ENCODE measurements at regions not wholly inside any gene's neighbourhood (a gene's known extent, or its start where the extent isn't known, plus 50 kb on each side); places are given as distances from the start of the nearest gene placed in this dataset.

DNA sequence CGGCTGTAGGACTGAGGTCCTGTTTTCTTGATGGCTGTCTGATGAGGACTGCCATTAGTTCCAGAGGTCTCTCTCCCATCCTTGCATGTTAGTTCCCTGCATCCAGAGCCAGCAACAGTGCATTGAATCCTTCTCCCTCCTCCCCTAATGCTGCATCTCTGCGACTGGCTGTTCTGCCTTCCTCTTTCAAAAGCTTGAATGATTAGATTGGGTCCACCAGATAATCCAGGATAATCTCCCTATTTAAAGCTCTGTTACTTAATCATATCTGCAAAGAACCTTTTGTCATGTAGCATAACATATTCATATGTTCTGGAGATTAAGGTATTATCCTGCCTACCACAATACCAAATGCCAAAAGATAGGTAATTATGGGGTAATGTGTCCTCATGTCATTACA, 377.5 kb downstream of the GPATCH2 start:
- no peak overlapping the region for H3K27ac ChIP-seq
- 90% methylated on average over 2 of the region's 2 CpGs for WGBS
- no peak for DNase-seq (ENCODE audit: low spot score)
- H3K9me3 ChIP-seq: no peaks in the 10 kb centered on the region
- no peaks in the 10 kb centered on the region for H3K27me3 ChIP-seq (replicated peaks; ENCODE audit: insufficient read depth)
- no peaks in the 10 kb centered on the region for H3K4me1 ChIP-seq (replicated peaks)
- H3K4me3 ChIP-seq: no peak overlapping the region
- TF ChIP-seq, protein P1, sequence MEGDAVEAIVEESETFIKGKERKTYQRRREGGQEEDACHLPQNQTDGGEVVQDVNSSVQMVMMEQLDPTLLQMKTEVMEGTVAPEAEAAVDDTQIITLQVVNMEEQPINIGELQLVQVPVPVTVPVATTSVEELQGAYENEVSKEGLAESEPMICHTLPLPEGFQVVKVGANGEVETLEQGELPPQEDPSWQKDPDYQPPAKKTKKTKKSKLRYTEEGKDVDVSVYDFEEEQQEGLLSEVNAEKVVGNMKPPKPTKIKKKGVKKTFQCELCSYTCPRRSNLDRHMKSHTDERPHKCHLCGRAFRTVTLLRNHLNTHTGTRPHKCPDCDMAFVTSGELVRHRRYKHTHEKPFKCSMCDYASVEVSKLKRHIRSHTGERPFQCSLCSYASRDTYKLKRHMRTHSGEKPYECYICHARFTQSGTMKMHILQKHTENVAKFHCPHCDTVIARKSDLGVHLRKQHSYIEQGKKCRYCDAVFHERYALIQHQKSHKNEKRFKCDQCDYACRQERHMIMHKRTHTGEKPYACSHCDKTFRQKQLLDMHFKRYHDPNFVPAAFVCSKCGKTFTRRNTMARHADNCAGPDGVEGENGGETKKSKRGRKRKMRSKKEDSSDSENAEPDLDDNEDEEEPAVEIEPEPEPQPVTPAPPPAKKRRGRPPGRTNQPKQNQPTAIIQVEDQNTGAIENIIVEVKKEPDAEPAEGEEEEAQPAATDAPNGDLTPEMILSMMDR (IDR thresholded peaks at IDR 0.05): no peak
- TF ChIP-seq POLR2AphosphoS5 (IDR thresholded peaks at IDR 0.05) (no peak), POLR2A (IDR thresholded peaks at IDR 0.05) (no peak)
- intact Hi-C loops (cut with DNase I): no loop called here
- no peaks in the 10 kb centered on the region for H3K36me3 ChIP-seq

DNA sequence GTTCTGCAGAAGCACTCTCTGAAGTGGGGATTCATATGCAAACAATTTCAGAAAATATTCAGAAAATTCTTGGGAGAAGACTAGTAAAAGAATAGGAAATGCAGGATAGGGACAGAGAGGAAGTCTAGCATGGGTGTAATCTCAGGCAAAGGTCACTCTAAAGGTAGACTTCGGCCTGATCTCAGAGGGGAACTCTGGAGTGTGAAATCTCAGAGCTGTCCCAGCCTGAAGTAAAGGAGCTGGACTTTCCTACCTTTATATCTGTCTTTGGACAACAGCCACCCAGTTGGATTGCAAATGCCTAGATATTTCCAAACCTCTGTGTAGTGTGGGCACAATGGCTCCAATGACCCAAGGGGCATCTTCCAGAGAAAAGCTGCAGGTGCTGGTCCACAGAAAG, 379.8 kb downstream of the GPATCH2 start:
- no peaks in the 10 kb centered on the region for H3K27me3 ChIP-seq (replicated peaks; ENCODE audit: insufficient read depth)
- H3K9me3 ChIP-seq: no peaks in the 10 kb centered on the region
- TF ChIP-seq POLR2A (IDR thresholded peaks at IDR 0.05) (no peak), POLR2AphosphoS5 (IDR thresholded peaks at IDR 0.05) (no peak)
- TF ChIP-seq, protein P1 (IDR thresholded peaks at IDR 0.05): no peak
- H3K36me3 ChIP-seq: no peaks in the 10 kb centered on the region
- H3K4me3 ChIP-seq: no peak overlapping the region
- no peaks in the 10 kb centered on the region for H3K4me1 ChIP-seq (replicated peaks)
- intact Hi-C loops (cut with DNase I): no loop called here
- WGBS: 95% methylated on average over 1 of the region's 1 CpG
- H3K27ac ChIP-seq: no peak overlapping the region
- DNase-seq (ENCODE audit: low spot score): no peak

DNA sequence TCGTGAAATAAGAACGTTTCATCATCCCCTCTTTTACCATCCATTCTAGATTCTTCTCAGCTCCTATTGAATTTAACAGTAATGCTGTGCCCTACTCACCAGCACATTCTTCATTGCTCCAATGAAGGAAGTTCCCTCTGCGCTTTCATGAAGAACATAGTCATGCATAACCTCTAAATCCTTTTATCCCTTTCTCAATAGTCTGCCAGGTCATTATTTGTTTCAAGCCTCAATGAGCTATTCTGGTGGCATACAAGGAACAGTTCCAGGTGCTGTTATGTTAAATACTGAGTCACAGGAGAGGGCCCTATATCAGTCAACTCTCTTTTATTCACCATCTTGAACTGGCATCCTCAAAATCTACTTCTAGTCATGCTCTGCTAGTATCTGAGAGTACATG, 381.0 kb downstream of the GPATCH2 start:
- intact Hi-C loops (cut with DNase I): no loop called here
- no peak for DNase-seq (ENCODE audit: low spot score)
- TF ChIP-seq POLR2A (IDR thresholded peaks at IDR 0.05) (no peak), POLR2AphosphoS5 (IDR thresholded peaks at IDR 0.05) (no peak)
- TF ChIP-seq, protein P1 (IDR thresholded peaks at IDR 0.05): no peak
- no peaks in the 10 kb centered on the region for H3K9me3 ChIP-seq
- H3K36me3 ChIP-seq: no peaks in the 10 kb centered on the region
- H3K4me3 ChIP-seq: no peak overlapping the region
- no peaks in the 10 kb centered on the region for H3K27me3 ChIP-seq (replicated peaks; ENCODE audit: insufficient read depth)
- no peaks in the 10 kb centered on the region for H3K4me1 ChIP-seq (replicated peaks)
- H3K27ac ChIP-seq: no peak overlapping the region
- 90% methylated on average over 3 of the region's 3 CpGs for WGBS

DNA sequence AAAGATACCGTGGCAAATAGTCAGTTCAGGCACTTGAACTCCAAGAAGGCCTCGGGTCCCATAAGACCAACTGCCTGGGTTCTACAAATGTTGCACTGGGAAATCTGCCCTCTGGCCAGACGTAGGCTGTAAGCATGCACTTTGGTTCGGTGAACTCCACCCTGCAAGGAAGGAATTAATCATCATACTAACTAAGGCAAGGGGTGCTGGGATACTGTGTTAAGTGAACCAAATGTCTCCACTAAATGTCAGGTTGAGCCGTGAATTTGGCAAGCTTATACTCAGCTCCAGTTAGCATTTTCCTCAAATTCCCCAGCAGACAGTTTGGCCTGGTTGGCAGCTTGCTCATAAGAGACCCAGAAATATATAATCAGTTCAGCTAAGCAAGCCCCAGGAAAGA, 385.9 kb downstream of the GPATCH2 start:
- no peak overlapping the region for H3K27ac ChIP-seq
- intact Hi-C loops (cut with DNase I): no loop called here
- H3K4me1 ChIP-seq (replicated peaks): no peaks in the 10 kb centered on the region
- DNase-seq (ENCODE audit: low spot score): no peak
- H3K9me3 ChIP-seq: no peaks in the 10 kb centered on the region
- WGBS: 78% methylated on average over 5 of the region's 5 CpGs
- H3K27me3 ChIP-seq (replicated peaks; ENCODE audit: insufficient read depth): no peaks in the 10 kb centered on the region
- no peaks in the 10 kb centered on the region for H3K36me3 ChIP-seq
- TF ChIP-seq, protein P1 (IDR thresholded peaks at IDR 0.05): no peak
- no peak for TF ChIP-seq POLR2AphosphoS5 (IDR thresholded peaks at IDR 0.05)
- no peak for TF ChIP-seq POLR2A (IDR thresholded peaks at IDR 0.05)
- no peak overlapping the region for H3K4me3 ChIP-seq

DNA sequence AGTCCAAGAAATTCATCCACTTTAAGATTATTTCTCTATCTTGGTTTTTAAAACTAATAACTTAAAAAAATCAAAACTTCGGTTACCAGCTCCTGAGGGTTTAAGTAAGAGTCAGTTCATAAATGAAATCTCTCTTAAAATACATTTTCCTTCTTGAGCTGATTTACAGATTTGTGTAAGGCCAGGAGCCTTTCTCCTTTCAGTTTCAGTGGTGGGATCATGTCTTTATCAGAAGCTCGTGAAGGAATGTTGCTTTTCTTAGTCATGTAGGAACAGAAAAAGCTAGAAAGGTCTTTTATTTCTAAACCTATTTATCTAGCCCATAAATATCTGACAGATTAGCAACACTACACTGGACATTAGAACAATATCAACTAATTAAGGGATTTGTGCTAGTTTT, 390.2 kb downstream of the GPATCH2 start:
- Histone ChIP-seq H3K9me3 (no peaks in the 10 kb centered on the region), H3K4me1 (replicated peaks) (no peaks in the 10 kb centered on the region), H3K27me3 (replicated peaks; ENCODE audit: insufficient read depth) (no peaks in the 10 kb centered on the region), H3K27ac (no peak overlapping the region), H3K36me3 (no peaks in the 10 kb centered on the region), H3K4me3 (no peak overlapping the region)
- intact Hi-C loops (cut with DNase I): no loop called here
- WGBS: 74% methylated on average over 2 of the region's 2 CpGs
- TF ChIP-seq POLR2AphosphoS5 (IDR thresholded peaks at IDR 0.05): no peak
- TF ChIP-seq, protein P1 (IDR thresholded peaks at IDR 0.05): no peak
- TF ChIP-seq POLR2A (IDR thresholded peaks at IDR 0.05): no peak
- DNase-seq (ENCODE audit: low spot score): no peak

All from prostate gland (tissue), 2 donors.